ENCODE measurements at regions not wholly inside any gene's neighbourhood (a gene's known extent, or its start where the extent isn't known, plus 50 kb on each side); places are given as distances from the start of the nearest gene placed in this dataset.
"Not testable (repeated sequence)": the region's sequence is repeated elsewhere in the genome, so short reads cannot be mapped to it uniquely, and the experiment has no call there.

GRCh38 chr14:96718407-96718806 lies 78.8 kb upstream of the VRK1 start:
- 48 to 57% methylated on average over 4 of the region's 4 CpGs for WGBS, 2 donors
- intact Hi-C loops (cut with DNase I): no loop called here

DNA sequence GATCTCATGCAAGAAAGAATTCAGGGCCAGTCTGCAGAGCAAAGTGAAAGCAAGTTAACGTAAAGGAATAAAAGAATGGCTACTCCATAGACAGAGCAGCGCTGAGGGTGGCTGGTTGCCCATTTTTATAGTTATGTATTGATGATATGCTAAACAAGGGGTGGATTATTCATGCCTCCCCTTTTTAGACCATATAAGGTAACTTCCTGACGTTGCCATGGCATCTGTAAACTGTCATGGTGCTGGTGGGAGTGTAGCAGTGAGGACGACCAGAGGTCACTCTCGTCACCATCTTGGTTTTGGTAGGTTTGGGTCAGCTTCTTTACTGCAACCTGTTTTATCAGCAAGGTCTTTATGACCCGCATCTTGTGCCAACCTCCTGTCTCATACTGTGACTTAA lies 76.5 kb upstream of the VRK1 start:
- H3K4me3 ChIP-seq; intact Hi-C loops (cut with DNase I); H3K9me3 ChIP-seq; H3K27ac ChIP-seq; ATAC-seq; H3K36me3 ChIP-seq (replicated peaks in 1 of 2; ENCODE audit: insufficient read depth in 1 of 2, low read depth in 2 of 2); H3K27me3 ChIP-seq; H3K4me1 ChIP-seq; DNase-seq: not testable (repeated sequence)
- WGBS, 2 donors: 70 to 73% methylated on average over 6 of the region's 6 CpGs

More at GRCh38 chr14:96718407-96718806, 78.8 kb upstream of the VRK1 start:
- Histone ChIP-seq H3K4me1 (peaks cover 5% of the 10 kb centered on the region), H3K4me3 (no peak overlapping the region), H3K27me3 (no peaks in the 10 kb centered on the region), H3K9me3 (no peaks in the 10 kb centered on the region), H3K27ac (no peak overlapping the region), H3K36me3 (replicated peaks in 1 of 2; ENCODE audit: insufficient read depth in 1 of 2, low read depth in 2 of 2) (no peaks in the 10 kb centered on the region)
- DNase-seq (no peak), ATAC-seq (no peak)
- TF ChIP-seq, protein P1, sequence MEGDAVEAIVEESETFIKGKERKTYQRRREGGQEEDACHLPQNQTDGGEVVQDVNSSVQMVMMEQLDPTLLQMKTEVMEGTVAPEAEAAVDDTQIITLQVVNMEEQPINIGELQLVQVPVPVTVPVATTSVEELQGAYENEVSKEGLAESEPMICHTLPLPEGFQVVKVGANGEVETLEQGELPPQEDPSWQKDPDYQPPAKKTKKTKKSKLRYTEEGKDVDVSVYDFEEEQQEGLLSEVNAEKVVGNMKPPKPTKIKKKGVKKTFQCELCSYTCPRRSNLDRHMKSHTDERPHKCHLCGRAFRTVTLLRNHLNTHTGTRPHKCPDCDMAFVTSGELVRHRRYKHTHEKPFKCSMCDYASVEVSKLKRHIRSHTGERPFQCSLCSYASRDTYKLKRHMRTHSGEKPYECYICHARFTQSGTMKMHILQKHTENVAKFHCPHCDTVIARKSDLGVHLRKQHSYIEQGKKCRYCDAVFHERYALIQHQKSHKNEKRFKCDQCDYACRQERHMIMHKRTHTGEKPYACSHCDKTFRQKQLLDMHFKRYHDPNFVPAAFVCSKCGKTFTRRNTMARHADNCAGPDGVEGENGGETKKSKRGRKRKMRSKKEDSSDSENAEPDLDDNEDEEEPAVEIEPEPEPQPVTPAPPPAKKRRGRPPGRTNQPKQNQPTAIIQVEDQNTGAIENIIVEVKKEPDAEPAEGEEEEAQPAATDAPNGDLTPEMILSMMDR (IDR thresholded peaks at IDR 0.05): no peak
- TF ChIP-seq POLR2A (IDR thresholded peaks at IDR 0.05): no peak

- Histone ChIP-seq H3K27me3 (no peaks in the 10 kb centered on the region), H3K27ac (no peak overlapping the region), H3K9me3 (no peaks in the 10 kb centered on the region), H3K36me3 (replicated peaks in 1 of 2; ENCODE audit: insufficient read depth in 1 of 2, low read depth in 2 of 2) (no peaks in the 10 kb centered on the region), H3K4me1 (peaks cover 5% of the 10 kb centered on the region), H3K4me3 (no peak overlapping the region)
- no peak for ATAC-seq
- DNase-seq: no peak
- 80% methylated on average over 6 of the region's 6 CpGs for WGBS, 2 donors
- TF ChIP-seq, protein P1 (IDR thresholded peaks at IDR 0.05): no peak
- no peak for TF ChIP-seq POLR2A (IDR thresholded peaks at IDR 0.05)
- intact Hi-C loops (cut with DNase I): no loop called here
These were observed 74.4 kb upstream of the VRK1 start for GRCh38 chr14:96722736-96723135.

GRCh38 chr14:96723946-96724345 lies 73.2 kb upstream of the VRK1 start:
- 82 to 93% methylated on average over 5 to 10 of the region's 10 CpGs for WGBS, 2 donors
- Histone ChIP-seq H3K9me3 (no peaks in the 10 kb centered on the region), H3K4me3 (no peak overlapping the region), H3K36me3 (replicated peaks in 1 of 2; ENCODE audit: insufficient read depth in 1 of 2, low read depth in 2 of 2) (no peaks in the 10 kb centered on the region), H3K4me1 (peaks cover 5% of the 10 kb centered on the region), H3K27ac (no peak overlapping the region), H3K27me3 (no peaks in the 10 kb centered on the region)
- TF ChIP-seq, protein P1 (IDR thresholded peaks at IDR 0.05): no peak
- no peak for TF ChIP-seq POLR2A (IDR thresholded peaks at IDR 0.05)
- intact Hi-C loops (cut with DNase I): no loop called here
- ATAC-seq (no peak), DNase-seq (no peak)

GRCh38 chr14:96725232-96725631 lies 72.0 kb upstream of the VRK1 start:
- no peak overlapping the region for H3K4me3 ChIP-seq
- no peaks in the 10 kb centered on the region for H3K36me3 ChIP-seq (replicated peaks in 1 of 2; ENCODE audit: insufficient read depth in 1 of 2, low read depth in 2 of 2)
- no peaks in the 10 kb centered on the region for H3K9me3 ChIP-seq
- ATAC-seq: no peak
- intact Hi-C loops (cut with DNase I): no loop called here
- no peaks in the 10 kb centered on the region for H3K27me3 ChIP-seq
- no peak for DNase-seq
- WGBS, 2 donors: 79 to 89% methylated on average over 7 to 8 of the region's 8 CpGs
- H3K27ac ChIP-seq: no peak overlapping the region
- H3K4me1 ChIP-seq: peaks cover 4% of the 10 kb centered on the region
- TF ChIP-seq POLR2A (IDR thresholded peaks at IDR 0.05): no peak
- TF ChIP-seq, protein P1 (IDR thresholded peaks at IDR 0.05): no peak

Measured in body of pancreas (tissue), 4 donors.